ENCODE measurements at regions not wholly inside any gene's neighbourhood (a gene's known extent, or its start where the extent isn't known, plus 50 kb on each side); places are given as distances from the start of the nearest gene placed in this dataset.
A peak's percentile ranks its signal among the peaks of the same experiment; 100 is the strongest.

DNA sequence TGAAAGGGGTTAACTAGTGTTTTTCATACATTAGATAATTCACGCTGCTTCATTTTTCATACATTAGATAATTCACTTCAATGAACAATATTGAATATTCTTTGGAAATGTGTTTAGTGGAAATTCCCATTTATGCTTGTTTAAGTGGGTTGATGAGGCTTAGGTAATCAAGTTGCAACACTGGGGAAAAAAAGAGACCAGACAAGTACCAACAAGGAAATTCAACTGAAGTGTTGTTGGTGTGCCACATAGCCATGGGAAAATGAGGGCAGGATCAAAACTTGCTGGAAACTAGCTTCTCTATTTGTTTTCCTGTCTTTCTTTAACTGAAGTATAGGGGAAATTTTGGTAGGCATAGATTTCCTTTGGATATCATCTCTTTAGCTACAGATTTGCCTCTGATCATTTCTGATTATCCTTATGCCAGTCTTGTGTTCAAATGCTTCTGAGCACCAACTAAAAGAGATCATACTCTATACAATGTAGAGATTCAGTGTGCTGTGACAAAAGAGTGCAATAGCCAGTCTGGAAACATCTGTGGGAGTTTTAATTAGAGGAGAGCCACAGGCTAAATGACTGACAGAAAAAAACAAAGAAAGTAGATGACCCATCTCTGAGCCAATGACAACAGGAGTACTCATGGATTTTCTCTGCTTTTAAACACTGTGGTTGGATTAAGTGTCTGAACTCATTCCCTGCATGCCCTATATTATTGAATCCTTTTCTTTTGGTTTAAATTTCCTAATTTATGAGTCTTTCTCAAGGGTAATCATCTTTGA lies 67.6 kb upstream of the CTSC start:
- DNase-seq (ENCODE audit: low spot score) = no peak

DNA sequence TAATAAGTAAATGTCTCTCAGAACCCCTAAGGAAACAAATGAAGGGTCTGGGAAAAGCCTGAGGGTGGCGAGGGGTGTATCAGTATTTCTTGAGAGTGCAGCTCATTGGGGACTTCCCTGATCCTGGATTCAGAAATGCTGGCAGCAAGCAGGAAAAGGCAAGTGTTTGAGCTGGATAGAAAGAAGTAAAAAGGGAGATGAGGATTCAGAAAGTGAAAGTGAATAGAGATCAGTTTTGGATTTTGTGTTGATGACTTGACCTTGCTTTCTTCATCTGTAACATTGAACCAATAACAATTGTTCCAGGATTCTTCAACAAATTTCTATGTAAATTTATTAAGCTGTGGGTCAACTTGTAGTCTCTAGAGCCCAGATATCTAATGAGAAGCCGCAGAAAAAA lies 66.9 kb upstream of the CTSC start:
- DNase-seq (ENCODE audit: low spot score) = no peak

DNA sequence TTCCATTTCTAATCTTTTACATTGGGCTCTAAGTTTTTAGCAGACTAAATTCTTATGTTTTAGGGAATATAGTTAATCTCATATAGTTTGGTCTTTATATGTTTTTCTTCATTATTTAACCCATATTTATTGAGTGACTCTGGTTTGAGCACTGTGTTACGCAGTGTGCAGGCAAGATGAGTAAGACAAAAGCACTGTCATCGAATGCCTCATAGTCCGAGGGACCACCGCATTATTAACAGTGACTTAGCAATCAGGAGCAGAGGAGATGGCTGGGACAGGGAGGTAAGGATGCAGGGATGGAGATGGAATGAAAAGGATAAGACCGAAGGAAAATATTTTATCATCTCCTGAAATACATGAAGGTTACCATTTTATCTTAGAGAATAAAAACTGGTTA lies 65.2 kb upstream of the CTSC start:
- peak; percentile 32 for DNase-seq (ENCODE audit: low spot score)

DNA sequence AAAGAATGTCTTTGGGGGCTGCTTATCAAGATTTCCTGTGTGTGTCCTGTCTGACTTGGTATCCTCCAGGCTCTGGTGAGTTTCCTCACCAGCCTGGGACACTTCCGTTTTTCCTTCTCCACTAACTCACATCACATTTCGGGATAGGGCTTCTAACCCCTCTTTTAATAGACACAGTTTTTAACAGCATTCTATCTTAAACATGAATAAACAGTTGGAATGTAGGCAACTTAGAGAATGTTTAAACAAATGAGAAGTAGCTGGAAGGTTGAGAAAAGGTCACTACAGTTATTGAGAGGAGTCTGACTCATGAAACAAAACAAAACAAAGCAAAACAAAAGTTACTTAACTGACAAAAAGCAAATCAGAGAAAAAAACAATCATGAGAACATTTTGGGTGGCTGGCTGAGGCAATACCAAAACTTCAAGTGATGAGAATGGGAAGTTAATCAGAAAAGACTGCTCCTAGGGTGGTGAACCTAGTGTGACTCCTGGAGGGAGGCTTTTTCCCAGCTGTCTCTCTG lies 64.7 kb upstream of the CTSC start:
- DNase-seq (ENCODE audit: low spot score) = peak; percentile 49

DNA sequence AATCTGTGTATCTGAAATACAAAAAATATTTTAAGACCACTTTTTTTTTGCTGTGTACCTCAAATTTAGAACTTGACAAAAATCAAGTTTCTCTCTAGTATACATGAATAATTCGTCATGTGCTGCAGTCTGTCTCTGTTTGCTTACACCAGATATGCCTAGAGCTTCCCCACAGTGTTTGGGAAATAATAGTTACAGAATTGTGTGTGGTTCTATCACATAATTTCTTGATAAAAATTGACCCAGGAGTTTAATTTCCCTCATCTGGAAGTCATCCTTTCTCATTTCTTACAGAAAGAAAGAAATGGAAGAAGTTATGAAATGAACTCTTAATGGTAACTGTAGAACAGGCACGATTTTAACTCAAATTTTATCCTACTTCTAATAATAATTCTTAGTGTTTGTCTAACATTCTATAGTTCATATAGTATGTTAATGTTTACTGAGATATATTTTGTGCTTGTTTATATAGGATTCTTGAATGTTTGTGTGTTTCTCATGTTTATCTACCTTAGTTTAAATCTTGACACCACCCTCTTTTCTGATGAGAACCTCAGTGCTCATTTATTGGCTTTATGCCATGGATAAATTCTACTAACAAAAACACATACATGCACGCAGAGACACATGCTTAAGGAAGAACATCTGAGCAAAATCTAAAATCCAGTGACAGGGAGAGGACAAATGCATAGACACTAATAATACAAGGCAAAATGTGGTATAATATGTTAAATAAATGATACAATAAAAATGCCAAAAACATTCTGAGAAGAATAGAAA lies 61.4 kb upstream of the CTSC start:
- no peak for DNase-seq (ENCODE audit: low spot score)

DNA sequence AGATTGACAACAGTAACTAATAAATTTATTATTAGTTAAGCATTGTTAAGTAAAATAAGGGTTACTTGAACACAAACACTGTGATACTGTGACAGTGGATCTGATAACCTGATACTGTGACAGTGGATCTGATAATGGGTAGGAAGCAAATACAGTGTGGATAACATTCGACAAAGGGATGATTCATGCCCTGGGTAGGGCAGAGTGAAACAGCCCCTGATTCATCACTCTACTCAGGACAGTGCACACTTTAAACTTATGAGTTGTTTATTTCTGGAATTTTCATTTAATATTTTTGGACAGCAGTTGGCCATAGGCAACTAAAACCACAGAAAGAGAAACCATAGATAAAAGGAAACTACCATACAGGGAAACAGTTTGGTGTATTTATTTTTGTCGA lies 60.8 kb upstream of the CTSC start:
- peak; percentile 63 for DNase-seq (ENCODE audit: low spot score)

DNA sequence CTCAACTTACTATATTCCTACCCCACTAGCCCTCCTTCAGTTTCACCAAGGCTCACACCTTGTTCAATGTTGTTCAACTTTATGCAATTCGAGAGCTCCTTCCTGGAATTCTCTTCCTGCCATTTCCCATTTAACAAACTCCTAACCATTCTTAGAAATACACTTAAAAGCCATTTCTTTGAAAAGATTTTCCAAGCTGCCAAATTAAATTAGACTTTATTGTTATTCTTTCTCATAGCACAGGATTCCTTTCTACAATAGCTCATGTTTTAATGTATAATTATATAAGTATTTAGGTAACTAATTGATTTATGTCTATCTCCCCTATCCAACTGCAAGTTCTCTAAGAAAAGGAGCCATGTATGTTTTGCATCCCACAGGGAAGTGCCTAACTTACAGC lies 52.7 kb upstream of the CTSC start:
- DNase-seq (ENCODE audit: low spot score) = no peak

DNA sequence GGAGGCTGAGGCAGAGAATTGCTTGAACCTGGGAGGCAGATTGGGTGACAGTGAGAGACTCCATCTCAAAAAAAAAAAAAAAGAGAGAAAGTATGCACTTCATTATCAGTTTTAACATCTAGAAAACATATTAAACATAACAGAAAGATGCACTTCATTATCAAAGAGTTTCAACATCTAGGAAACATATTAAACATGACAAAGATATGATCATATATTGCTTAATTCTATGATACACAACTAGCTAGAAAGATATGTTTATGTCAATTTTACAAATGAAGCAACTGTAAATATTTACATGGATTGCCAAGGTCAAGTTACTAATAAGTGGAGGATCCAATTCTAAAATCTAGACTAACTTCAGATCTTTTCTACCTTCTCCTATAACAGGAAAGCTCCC lies 50.4 kb upstream of the CTSC start:
- no peak for DNase-seq (ENCODE audit: low spot score)

Measured in AG20443 (cell line).